SK-N-SH (cell line): ENCODE measurements at regions not wholly inside any gene's neighbourhood (a gene's known extent, or its start where the extent isn't known, plus 50 kb on each side); places are given as distances from the start of the nearest gene placed in this dataset.

Source experiments
- CTCF ChIA-PET: fragments of 300-600, 350-600 bp; formaldehyde crosslinking; extraction: SDS; loops from one replicate; lab custom pipeline; 2021; lab: Yijun Ruan, JAX
- POLR2A ChIA-PET: fragments of 350-600 bp; sonication (Branson Sonifier 250); formaldehyde crosslinking; extraction: SDS; loops from one replicate; lab custom pipeline; 2020; ENCODE audit warnings: antibody characterized with exemption, inconsistent platforms; lab: Yijun Ruan, JAX
- DNase-seq: peaks from one replicate; pipeline ENCODE4 v3.0.0; 2012
- H2AFZ ChIP-seq: fragments of 200-600 bp; sonication (generic); 2 replicates; pipeline ENCODE4 v1.8.1; 2016; ENCODE audit warnings: antibody characterized with exemption, mild to moderate bottlenecking, low read depth
- H3F3A ChIP-seq: fragments of 200-600 bp; sonication (generic); replicated peaks from 2 replicates; pipeline ENCODE3; 2016; ENCODE audit warnings: antibody characterized with exemption, mild to moderate bottlenecking; ENCODE audit not compliant: insufficient read depth
- H3K27ac ChIP-seq, 2 experiments: fragments of 200-500 bp in 1 of 2; fragments of 200-600 bp in 1 of 2; sonication (Bioruptor generic) in 1 of 2; sonication (generic), shearing (Covaris generic) in 1 of 2; 2 replicates each; pipeline versions ENCODE4 v1.5.1 to v1.6.1; 2014 to 2016; ENCODE audit warnings: low read depth in 2 of 2, inconsistent platforms in 1 of 2, low read length in 1 of 2, mild to moderate bottlenecking in 1 of 2, mixed read lengths in 1 of 2
- H3K27me3 ChIP-seq: fragments of 200-600 bp; sonication (generic), shearing (Covaris generic); 2 replicates; pipeline ENCODE4 v1.6.1; 2016; ENCODE audit warnings: mixed run types; ENCODE audit not compliant: insufficient read depth
- H3K36me3 ChIP-seq, 2 experiments: fragments of 200-500 bp in 1 of 2; fragments of 200-600 bp in 1 of 2; sonication (Bioruptor generic) in 1 of 2; sonication (generic) in 1 of 2; replicated peaks in 1 of 2; 2 replicates each; pipeline versions ENCODE3 to v1.5.1; 2014 to 2016; ENCODE audit warnings: low read length in 1 of 2, mild to moderate bottlenecking in 1 of 2; ENCODE audit not compliant: insufficient read depth in 2 of 2, control insufficient read depth in 1 of 2
- H3K4me1 ChIP-seq, 2 experiments: fragments of 200-500 bp in 1 of 2; fragments of 200-600 bp in 1 of 2; sonication (Bioruptor generic) in 1 of 2; sonication (generic), shearing (Covaris generic) in 1 of 2; 2 replicates each; pipeline versions ENCODE4 v1.5.1 to v1.6.1; 2014 to 2016; ENCODE audit warnings: low read depth in 1 of 2, low read length in 1 of 2, mixed run types in 1 of 2; ENCODE audit not compliant: insufficient read depth in 2 of 2, control insufficient read depth in 1 of 2
- H3K4me2 ChIP-seq: fragments of 200-600 bp; sonication (generic), shearing (Covaris generic); 2 replicates; pipeline ENCODE4 v1.6.1; 2017; ENCODE audit warnings: mixed run types
- H3K4me3 ChIP-seq, 2 experiments: fragments of 200-500 bp in 1 of 2; fragments of 200-600 bp in 1 of 2; sonication (Bioruptor generic) in 1 of 2; sonication (generic), shearing (Covaris generic) in 1 of 2; 2 replicates each; pipeline versions ENCODE4 v1.5.1 to v1.8.1; 2014 to 2016; ENCODE audit warnings: low read depth in 2 of 2, inconsistent platforms in 1 of 2, low read length in 1 of 2, mild to moderate bottlenecking in 1 of 2, mixed read lengths in 1 of 2, moderate library complexity in 1 of 2
- H3K79me2 ChIP-seq: fragments of 200-600 bp; sonication (generic); 2 replicates; pipeline ENCODE4 v1.8.1; 2017; ENCODE audit warnings: mild to moderate bottlenecking; ENCODE audit not compliant: insufficient read depth
- H3K9ac ChIP-seq: fragments of 200-600 bp; sonication (generic); 2 replicates; pipeline ENCODE4 v1.6.1; 2017; ENCODE audit warnings: mixed run types
- H3K9me2 ChIP-seq: fragments of 200-600 bp; sonication (generic); 2 replicates; pipeline ENCODE4 v1.6.1; 2017; ENCODE audit warnings: mixed run types
- H3K9me3 ChIP-seq: fragments of 200-600 bp; sonication (generic); 2 replicates; pipeline ENCODE4 v1.6.1; 2017; ENCODE audit warnings: mixed run types, mild to moderate bottlenecking, moderate library complexity
- H4K20me1 ChIP-seq: fragments of 200-600 bp; sonication (generic); 2 replicates; pipeline ENCODE4 v1.6.1; 2017; ENCODE audit warnings: mild to moderate bottlenecking, mixed run types; ENCODE audit not compliant: insufficient read depth
- CHD2 ChIP-seq: fragments of 150-350 bp; IDR thresholded peaks from 2 replicates; pipeline ENCODE4 v1.6.1; 2018; ENCODE audit warnings: low read length; ENCODE audit not compliant: partially characterized antibody
- EZH2phosphoT487 ChIP-seq: fragments of 200-600 bp; sonication (generic); IDR thresholded peaks from 2 replicates; pipeline ENCODE4 v1.6.1; 2017; ENCODE audit warnings: low read depth, mixed run types, mild to moderate bottlenecking, antibody characterized with exemption, moderate library complexity, borderline replicate concordance
- FOSL2 ChIP-seq: IDR thresholded peaks from 2 replicates; pipeline ENCODE4 v1.4.0; 2012; ENCODE audit warnings: low read depth, mild to moderate bottlenecking, moderate library complexity, borderline replicate concordance
- GATA2 ChIP-seq: sonication (generic); formaldehyde crosslinking; IDR thresholded peaks from 2 replicates; pipeline ENCODE4 v1.5.0; 2020; ENCODE audit warnings: mild to moderate bottlenecking, missing genetic modification reagents
- MEF2A ChIP-seq: IDR thresholded peaks from 2 replicates; pipeline ENCODE4 v1.4.0; 2012; ENCODE audit warnings: low read depth, borderline replicate concordance
- MXI1 ChIP-seq: IDR thresholded peaks from 2 replicates; pipeline ENCODE4 v1.6.1; 2012; ENCODE audit warnings: mild to moderate bottlenecking, low read depth, low read length, improper control_type of control experiment
- NFIC ChIP-seq: IDR thresholded peaks from 2 replicates; pipeline ENCODE4 v1.4.0; 2012; ENCODE audit warnings: borderline replicate concordance
- POLR2AphosphoS5 ChIP-seq: IDR thresholded peaks from 2 replicates; pipeline ENCODE4 v1.6.1; 2012; ENCODE audit warnings: low read depth, low read length
- RCOR1 ChIP-seq: fragments of 150-350 bp; IDR thresholded peaks from 2 replicates; pipeline ENCODE4 v1.6.1; 2017; ENCODE audit warnings: antibody characterized with exemption, low read length
- RFX5 ChIP-seq: IDR thresholded peaks from 2 replicates; pipeline ENCODE4 v1.6.1; 2012; ENCODE audit warnings: mild to moderate bottlenecking, improper control_type of control experiment, low read length
- SIN3A ChIP-seq: IDR thresholded peaks from 2 replicates; pipeline ENCODE4 v1.6.1; 2012; ENCODE audit warnings: low read depth, mild to moderate bottlenecking, low read length, moderate library complexity, borderline replicate concordance
- YY1 ChIP-seq: IDR thresholded peaks from 2 replicates; pipeline ENCODE4 v1.4.0; 2012; ENCODE audit warnings: low read depth, mild to moderate bottlenecking
- WGBS: methylation state at CpG from one replicate; pipeline ENCODE4 v1.1.6; 2017; ENCODE audit warnings: low lambda C conversion rate; 5-methylcytosine and 5-hydroxymethylcytosine counted together
- TF ChIP-seq, protein P1 (sequence below): IDR thresholded peaks from 2 replicates; pipeline ENCODE4 v1.4.0; 2012; ENCODE audit warnings: low read depth, borderline replicate concordance
- TF ChIP-seq, protein P2 (sequence below): IDR thresholded peaks from 2 replicates; pipeline ENCODE4 v1.4.0; 2012; ENCODE audit warnings: low read depth, borderline replicate concordance
- TF ChIP-seq, protein P3 (sequence below): IDR thresholded peaks from 2 replicates; pipeline ENCODE4 v1.4.0; 2012; ENCODE audit warnings: low read depth
- TF ChIP-seq, protein P4 (sequence below): fragments of 150-350 bp; IDR thresholded peaks from 2 replicates; pipeline ENCODE4 v1.6.1; 2017; ENCODE audit warnings: antibody characterized with exemption, low read length, low read depth, borderline replicate concordance
- TF ChIP-seq, protein P5 (sequence below): fragments of 150-350 bp; IDR thresholded peaks from 2 replicates; pipeline ENCODE4 v1.6.1; 2016; ENCODE audit warnings: mild to moderate bottlenecking, low read depth, low read length
- TF ChIP-seq, protein P6 (sequence below): IDR thresholded peaks from 2 replicates; pipeline ENCODE4; 2012

DNA sequence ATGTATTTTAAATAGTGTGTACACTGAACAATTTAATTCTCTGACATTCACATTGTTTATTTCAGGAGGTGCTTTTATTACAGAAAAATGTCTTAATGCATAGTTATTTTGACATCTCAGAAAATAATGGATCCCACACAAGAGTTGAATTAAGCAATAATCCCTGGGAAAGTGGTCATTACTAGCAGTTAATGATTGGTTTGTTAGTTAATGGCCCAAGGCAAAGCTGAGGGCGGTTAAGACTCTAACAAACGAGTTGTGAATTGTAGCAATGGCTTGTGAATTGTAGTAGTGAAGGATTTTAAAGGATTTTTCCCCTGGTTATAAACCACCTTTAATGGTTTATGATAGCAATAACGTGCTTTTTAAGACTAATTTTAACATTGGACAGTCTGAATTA lies 1316.0 kb upstream of the GJE1 start:
- Histone ChIP-seq H2AFZ (no peak overlapping the region), H3K36me3 (peaks cover 0 to 4% of the 10 kb centered on the region in 2 experiments), H3K9me2 (no peaks in the 10 kb centered on the region), H3K9me3 (no peaks in the 10 kb centered on the region), H3F3A (no peaks in the 10 kb centered on the region), H3K27me3 (no peaks in the 10 kb centered on the region), H3K79me2 (no peaks in the 10 kb centered on the region), H4K20me1 (no peaks in the 10 kb centered on the region), H3K4me2 (no peak overlapping the region), H3K27ac (no peak overlapping the region), H3K4me3 (no peak overlapping the region), H3K4me1 (no peaks in the 10 kb centered on the region), H3K9ac (no peak overlapping the region)
- no peak for DNase-seq
- CTCF ChIA-PET = no interaction called here
- WGBS = 60% methylated on average over 3 of the region's 3 CpGs
- POLR2A ChIA-PET = no interaction called here
- TF ChIP-seq RCOR1 (no peak), CHD2 (no peak), MXI1 (no peak), EZH2phosphoT487 (no peak), MEF2A (no peak), SIN3A (no peak), POLR2AphosphoS5 (no peak), NFIC (no peak), FOSL2 (no peak), RFX5 (no peak), GATA2 (CRISPR knock-in tag) (no peak), YY1 (no peak)
- TF ChIP-seq, protein P1, sequence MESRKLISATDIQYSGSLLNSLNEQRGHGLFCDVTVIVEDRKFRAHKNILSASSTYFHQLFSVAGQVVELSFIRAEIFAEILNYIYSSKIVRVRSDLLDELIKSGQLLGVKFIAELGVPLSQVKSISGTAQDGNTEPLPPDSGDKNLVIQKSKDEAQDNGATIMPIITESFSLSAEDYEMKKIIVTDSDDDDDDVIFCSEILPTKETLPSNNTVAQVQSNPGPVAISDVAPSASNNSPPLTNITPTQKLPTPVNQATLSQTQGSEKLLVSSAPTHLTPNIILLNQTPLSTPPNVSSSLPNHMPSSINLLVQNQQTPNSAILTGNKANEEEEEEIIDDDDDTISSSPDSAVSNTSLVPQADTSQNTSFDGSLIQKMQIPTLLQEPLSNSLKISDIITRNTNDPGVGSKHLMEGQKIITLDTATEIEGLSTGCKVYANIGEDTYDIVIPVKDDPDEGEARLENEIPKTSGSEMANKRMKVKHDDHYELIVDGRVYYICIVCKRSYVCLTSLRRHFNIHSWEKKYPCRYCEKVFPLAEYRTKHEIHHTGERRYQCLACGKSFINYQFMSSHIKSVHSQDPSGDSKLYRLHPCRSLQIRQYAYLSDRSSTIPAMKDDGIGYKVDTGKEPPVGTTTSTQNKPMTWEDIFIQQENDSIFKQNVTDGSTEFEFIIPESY = no peak
- TF ChIP-seq, protein P2, sequence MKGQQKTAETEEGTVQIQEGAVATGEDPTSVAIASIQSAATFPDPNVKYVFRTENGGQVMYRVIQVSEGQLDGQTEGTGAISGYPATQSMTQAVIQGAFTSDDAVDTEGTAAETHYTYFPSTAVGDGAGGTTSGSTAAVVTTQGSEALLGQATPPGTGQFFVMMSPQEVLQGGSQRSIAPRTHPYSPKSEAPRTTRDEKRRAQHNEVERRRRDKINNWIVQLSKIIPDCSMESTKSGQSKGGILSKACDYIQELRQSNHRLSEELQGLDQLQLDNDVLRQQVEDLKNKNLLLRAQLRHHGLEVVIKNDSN = no peak
- TF ChIP-seq, protein P3, sequence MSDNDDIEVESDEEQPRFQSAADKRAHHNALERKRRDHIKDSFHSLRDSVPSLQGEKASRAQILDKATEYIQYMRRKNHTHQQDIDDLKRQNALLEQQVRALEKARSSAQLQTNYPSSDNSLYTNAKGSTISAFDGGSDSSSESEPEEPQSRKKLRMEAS = no peak
- TF ChIP-seq, protein P4, sequence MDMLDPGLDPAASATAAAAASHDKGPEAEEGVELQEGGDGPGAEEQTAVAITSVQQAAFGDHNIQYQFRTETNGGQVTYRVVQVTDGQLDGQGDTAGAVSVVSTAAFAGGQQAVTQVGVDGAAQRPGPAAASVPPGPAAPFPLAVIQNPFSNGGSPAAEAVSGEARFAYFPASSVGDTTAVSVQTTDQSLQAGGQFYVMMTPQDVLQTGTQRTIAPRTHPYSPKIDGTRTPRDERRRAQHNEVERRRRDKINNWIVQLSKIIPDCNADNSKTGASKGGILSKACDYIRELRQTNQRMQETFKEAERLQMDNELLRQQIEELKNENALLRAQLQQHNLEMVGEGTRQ = no peak
- TF ChIP-seq, protein P5, sequence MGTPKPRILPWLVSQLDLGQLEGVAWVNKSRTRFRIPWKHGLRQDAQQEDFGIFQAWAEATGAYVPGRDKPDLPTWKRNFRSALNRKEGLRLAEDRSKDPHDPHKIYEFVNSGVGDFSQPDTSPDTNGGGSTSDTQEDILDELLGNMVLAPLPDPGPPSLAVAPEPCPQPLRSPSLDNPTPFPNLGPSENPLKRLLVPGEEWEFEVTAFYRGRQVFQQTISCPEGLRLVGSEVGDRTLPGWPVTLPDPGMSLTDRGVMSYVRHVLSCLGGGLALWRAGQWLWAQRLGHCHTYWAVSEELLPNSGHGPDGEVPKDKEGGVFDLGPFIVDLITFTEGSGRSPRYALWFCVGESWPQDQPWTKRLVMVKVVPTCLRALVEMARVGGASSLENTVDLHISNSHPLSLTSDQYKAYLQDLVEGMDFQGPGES = no peak
- TF ChIP-seq, protein P6, sequence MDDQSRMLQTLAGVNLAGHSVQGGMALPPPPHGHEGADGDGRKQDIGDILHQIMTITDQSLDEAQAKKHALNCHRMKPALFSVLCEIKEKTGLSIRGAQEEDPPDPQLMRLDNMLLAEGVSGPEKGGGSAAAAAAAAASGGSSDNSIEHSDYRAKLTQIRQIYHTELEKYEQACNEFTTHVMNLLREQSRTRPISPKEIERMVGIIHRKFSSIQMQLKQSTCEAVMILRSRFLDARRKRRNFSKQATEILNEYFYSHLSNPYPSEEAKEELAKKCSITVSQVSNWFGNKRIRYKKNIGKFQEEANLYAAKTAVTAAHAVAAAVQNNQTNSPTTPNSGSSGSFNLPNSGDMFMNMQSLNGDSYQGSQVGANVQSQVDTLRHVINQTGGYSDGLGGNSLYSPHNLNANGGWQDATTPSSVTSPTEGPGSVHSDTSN = no peak
